Rectal smooth muscle tissue (tissue), 1 donor: ENCODE measurements at regions not wholly inside any gene's neighbourhood (a gene's known extent, or its start where the extent isn't known, plus 50 kb on each side); places are given as distances from the start of the nearest gene placed in this dataset.

ENCODE experiments used
- H3K27ac ChIP-seq: one replicate; pipeline ENCODE4 v1.7.0; 2013; ENCODE audit warnings: low read depth, low read length, inconsistent platforms
- H3K27me3 ChIP-seq: one replicate; pipeline ENCODE4 v1.7.0; 2013; ENCODE audit warnings: low read length; ENCODE audit not compliant: control insufficient read depth, insufficient read depth
- H3K36me3 ChIP-seq: one replicate; pipeline ENCODE4 v1.7.0; 2013; ENCODE audit warnings: low read length; ENCODE audit not compliant: control insufficient read depth, insufficient read depth
- H3K4me1 ChIP-seq: one replicate; pipeline ENCODE4 v1.7.0; 2013; ENCODE audit warnings: low read length; ENCODE audit not compliant: control insufficient read depth, insufficient read depth
- H3K4me3 ChIP-seq: one replicate; pipeline ENCODE4 v1.7.0; 2013; ENCODE audit warnings: low read length
- H3K9ac ChIP-seq: one replicate; pipeline ENCODE4 v1.7.0; 2013; ENCODE audit warnings: low read length

GRCh38 chr20:10920396-10920795, 246.6 kb upstream of the JAG1 start:
- H3K27me3 ChIP-seq, result no peaks in the 10 kb centered on the region
- no peak overlapping the region for H3K9ac ChIP-seq
- H3K36me3 ChIP-seq, result no peaks in the 10 kb centered on the region
- H3K4me1 ChIP-seq, result no peaks in the 10 kb centered on the region
- H3K27ac ChIP-seq, result no peak overlapping the region
- no peak overlapping the region for H3K4me3 ChIP-seq

GRCh38 chr20:10921491-10922010, 247.8 kb upstream of the JAG1 start:
- Histone ChIP-seq H3K27ac (no peak overlapping the region), H3K9ac (no peak overlapping the region)

GRCh38 chr20:10922506-10922905, 248.7 kb upstream of the JAG1 start:
- H3K4me1 ChIP-seq, result no peaks in the 10 kb centered on the region
- no peaks in the 10 kb centered on the region for H3K36me3 ChIP-seq
- H3K9ac ChIP-seq, result no peak overlapping the region
- H3K4me3 ChIP-seq, result no peak overlapping the region
- no peak overlapping the region for H3K27ac ChIP-seq
- no peaks in the 10 kb centered on the region for H3K27me3 ChIP-seq

More at GRCh38 chr20:10921491-10922010, 247.8 kb upstream of the JAG1 start:
- Histone ChIP-seq H3K4me3 (no peak overlapping the region), H3K4me1 (no peaks in the 10 kb centered on the region), H3K27me3 (no peaks in the 10 kb centered on the region), H3K36me3 (no peaks in the 10 kb centered on the region)

- Histone ChIP-seq H3K27me3 (no peaks in the 10 kb centered on the region), H3K4me1 (no peaks in the 10 kb centered on the region), H3K36me3 (no peaks in the 10 kb centered on the region), H3K9ac (no peak overlapping the region), H3K4me3 (no peak overlapping the region), H3K27ac (no peak overlapping the region)
These were observed 249.1 kb upstream of the JAG1 start for GRCh38 chr20:10922941-10923340.

GRCh38 chr20:10924644-10925201, 250.9 kb upstream of the JAG1 start:
- no peaks in the 10 kb centered on the region for H3K27me3 ChIP-seq
- H3K9ac ChIP-seq, result no peak overlapping the region
- H3K27ac ChIP-seq, result no peak overlapping the region
- H3K4me1 ChIP-seq, result no peaks in the 10 kb centered on the region
- no peak overlapping the region for H3K4me3 ChIP-seq
- no peaks in the 10 kb centered on the region for H3K36me3 ChIP-seq

- Histone ChIP-seq H3K9ac (no peak overlapping the region), H3K4me1 (no peaks in the 10 kb centered on the region), H3K4me3 (no peak overlapping the region), H3K36me3 (no peaks in the 10 kb centered on the region), H3K27me3 (no peaks in the 10 kb centered on the region), H3K27ac (no peak overlapping the region)
These were observed 252.0 kb upstream of the JAG1 start for GRCh38 chr20:10925767-10926166.

GRCh38 chr20:10927011-10927583, 253.3 kb upstream of the JAG1 start:
- Histone ChIP-seq H3K4me3 (no peak overlapping the region), H3K36me3 (no peaks in the 10 kb centered on the region), H3K27me3 (no peaks in the 10 kb centered on the region), H3K4me1 (no peaks in the 10 kb centered on the region), H3K9ac (no peak overlapping the region), H3K27ac (no peak overlapping the region)

GRCh38 chr20:10927936-10928840, 254.4 kb upstream of the JAG1 start:
- H3K36me3 ChIP-seq, result no peaks in the 10 kb centered on the region
- H3K9ac ChIP-seq, result no peak overlapping the region
- no peaks in the 10 kb centered on the region for H3K27me3 ChIP-seq
- no peak overlapping the region for H3K27ac ChIP-seq
- no peaks in the 10 kb centered on the region for H3K4me1 ChIP-seq
- H3K4me3 ChIP-seq, result no peak overlapping the region

- H3K27ac ChIP-seq, result no peak overlapping the region
- H3K36me3 ChIP-seq, result no peaks in the 10 kb centered on the region
- no peaks in the 10 kb centered on the region for H3K27me3 ChIP-seq
- H3K4me1 ChIP-seq, result no peaks in the 10 kb centered on the region
- no peak overlapping the region for H3K4me3 ChIP-seq
- H3K9ac ChIP-seq, result no peak overlapping the region
These were observed 255.1 kb upstream of the JAG1 start for GRCh38 chr20:10928841-10929421.

- no peak overlapping the region for H3K27ac ChIP-seq
- H3K9ac ChIP-seq, result no peak overlapping the region
- no peak overlapping the region for H3K4me3 ChIP-seq
These were observed 262.0 kb upstream of the JAG1 start for GRCh38 chr20:10935658-10936402.

GRCh38 chr20:10936786-10937185, 263.0 kb upstream of the JAG1 start:
- no peak overlapping the region for H3K4me3 ChIP-seq
- no peaks in the 10 kb centered on the region for H3K4me1 ChIP-seq
- no peaks in the 10 kb centered on the region for H3K27me3 ChIP-seq
- no peak overlapping the region for H3K27ac ChIP-seq
- H3K9ac ChIP-seq, result no peak overlapping the region
- H3K36me3 ChIP-seq, result no peaks in the 10 kb centered on the region

More at GRCh38 chr20:10935658-10936402, 262.0 kb upstream of the JAG1 start:
- no peaks in the 10 kb centered on the region for H3K4me1 ChIP-seq
- H3K27me3 ChIP-seq, result no peaks in the 10 kb centered on the region
- no peaks in the 10 kb centered on the region for H3K36me3 ChIP-seq
